ENCODE measurements at regions not wholly inside any gene's neighbourhood (a gene's known extent, or its start where the extent isn't known, plus 50 kb on each side); places are given as distances from the start of the nearest gene placed in this dataset.
"Not testable (repeated sequence)": the region's sequence is repeated elsewhere in the genome, so short reads cannot be mapped to it uniquely, and the experiment has no call there.

- no peak for DNase-seq
Measured at GRCh38 chr14:87407344-87407743, 585.6 kb downstream of the GALC start.

- DNase-seq, result no peak
Measured at GRCh38 chr14:87405563-87405962, 587.4 kb downstream of the GALC start.

GRCh38 chr14:87397499-87397898, 595.5 kb downstream of the GALC start:
- no peak for DNase-seq

GRCh38 chr14:87391066-87391465, 601.9 kb downstream of the GALC start:
- DNase-seq, result no peak

GRCh38 chr14:87388946-87389345, 604.0 kb downstream of the GALC start:
- DNase-seq, result no peak

- no peak for DNase-seq
Measured at GRCh38 chr14:87387806-87388205, 605.2 kb downstream of the GALC start.

GRCh38 chr14:87386524-87386923, 606.5 kb downstream of the GALC start:
- DNase-seq, result no peak

- no peak for DNase-seq
Measured at GRCh38 chr14:87380054-87380453, 612.9 kb downstream of the GALC start.

GRCh38 chr14:87368751-87369150, 624.2 kb downstream of the GALC start:
- no peak for DNase-seq

- DNase-seq, result not testable (repeated sequence)
Measured at GRCh38 chr14:87360246-87360645, 632.7 kb downstream of the GALC start.

GRCh38 chr14:87351007-87351406, 642.0 kb downstream of the GALC start:
- no peak for DNase-seq

- no peak for DNase-seq
Measured at GRCh38 chr14:87349921-87350320, 643.1 kb downstream of the GALC start.

GRCh38 chr14:87343652-87344051, 649.3 kb downstream of the GALC start:
- DNase-seq, result no peak

- DNase-seq, result no peak
Measured at GRCh38 chr14:87334997-87335685, 657.8 kb downstream of the GALC start.

GRCh38 chr14:87331991-87332390, 661.0 kb downstream of the GALC start:
- no peak for DNase-seq

GRCh38 chr14:87325741-87326140, 667.2 kb downstream of the GALC start:
- no peak for DNase-seq

GRCh38 chr14:87323191-87323590, 669.8 kb downstream of the GALC start:
- DNase-seq, result no peak

- no peak for DNase-seq
Measured at GRCh38 chr14:87321548-87321947, 671.4 kb downstream of the GALC start.

GRCh38 chr14:87312894-87313205, 680.1 kb downstream of the GALC start:
- no peak for DNase-seq

- no peak for DNase-seq
Measured at GRCh38 chr14:87312169-87312893, 680.7 kb downstream of the GALC start.

- DNase-seq, result no peak
Measured at GRCh38 chr14:87309557-87309956, 683.4 kb downstream of the GALC start.

GRCh38 chr14:87306409-87307168, 686.4 kb downstream of the GALC start:
- DNase-seq, result peak; percentile 2

- DNase-seq, result no peak
Measured at GRCh38 chr14:87305345-87305744, 687.6 kb downstream of the GALC start.

- DNase-seq, result no peak
Measured at GRCh38 chr14:87304404-87304803, 688.6 kb downstream of the GALC start.

Data from T1000 (cell line).